T-helper 2 cell treated with Interferon-gamma antibody and Interleukin-4, amounts not matched to agents 100 ng/mL and 5 ng/mL, for 36 hours (primary cell): ENCODE measurements at regions not wholly inside any gene's neighbourhood (a gene's known extent, or its start where the extent isn't known, plus 50 kb on each side); places are given as distances from the start of the nearest gene placed in this dataset.

Experiments used
- intact Hi-C: fragments of 100-400 bp; cut with micrococcal nuclease; formaldehyde crosslinking; loops from one replicate; pipeline ENCODE4 v1.15.1; 2023

DNA sequence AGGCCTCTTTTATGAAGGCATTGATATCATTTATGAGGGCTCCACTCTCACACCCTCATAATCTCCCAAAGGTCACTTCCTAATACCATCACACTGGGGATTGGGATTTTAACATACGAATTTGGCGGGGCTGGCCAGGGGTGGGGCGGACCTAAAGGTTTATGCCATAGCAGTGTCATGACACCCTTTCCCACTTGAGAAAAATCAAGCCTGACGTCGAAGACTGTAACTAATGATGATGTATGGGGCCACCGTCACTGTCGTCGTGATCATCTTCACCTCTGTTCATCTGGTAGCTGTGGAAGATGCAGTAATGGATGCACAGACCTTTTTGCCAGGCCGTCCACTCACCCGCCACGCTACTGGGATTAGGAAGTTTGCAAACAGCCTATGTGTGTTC, 912.1 kb downstream of the TBC1D22A start:
- intact Hi-C loops: no loop called here

DNA sequence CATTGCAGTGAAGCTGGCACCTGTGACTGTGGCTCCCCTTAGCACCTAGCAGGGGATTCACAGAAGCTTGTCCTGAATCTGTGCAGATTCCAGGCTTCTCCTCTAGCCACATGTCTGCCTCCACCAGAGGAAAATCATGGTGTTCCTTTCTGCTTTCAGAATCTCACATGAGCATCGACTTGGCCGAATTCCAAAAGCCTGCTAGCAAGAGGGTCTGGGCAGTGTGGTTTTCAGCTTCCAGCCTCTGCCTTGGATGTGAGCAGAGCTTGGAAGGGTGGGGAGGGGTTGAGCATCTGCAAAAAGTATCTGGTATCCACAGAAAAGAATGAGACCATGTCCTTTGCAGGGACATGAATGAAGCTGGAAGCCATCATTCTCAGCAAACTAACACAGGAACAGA, 911.1 kb downstream of the TBC1D22A start:
- intact Hi-C loops: no loop called here

DNA sequence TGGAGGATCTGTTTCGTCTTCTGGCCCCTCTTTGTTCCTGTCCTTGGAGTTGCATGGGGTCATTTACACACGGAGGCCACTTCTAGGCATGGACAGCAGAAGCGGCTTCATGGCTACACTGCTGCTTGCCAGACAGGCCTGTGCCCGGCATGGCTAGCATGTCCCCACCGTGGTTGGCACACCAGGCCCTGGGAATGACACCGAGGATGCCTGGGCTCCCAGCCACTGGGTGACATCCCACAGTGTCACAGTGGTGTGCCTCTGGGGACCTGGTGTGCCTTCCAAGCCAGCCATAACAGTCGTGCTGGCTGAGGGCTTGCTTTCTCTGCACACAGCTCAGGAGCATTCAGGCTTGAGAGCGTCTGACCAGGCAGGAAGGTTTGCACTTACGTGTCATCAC, 910.1 kb downstream of the TBC1D22A start:
- intact Hi-C loops: no loop called here

DNA sequence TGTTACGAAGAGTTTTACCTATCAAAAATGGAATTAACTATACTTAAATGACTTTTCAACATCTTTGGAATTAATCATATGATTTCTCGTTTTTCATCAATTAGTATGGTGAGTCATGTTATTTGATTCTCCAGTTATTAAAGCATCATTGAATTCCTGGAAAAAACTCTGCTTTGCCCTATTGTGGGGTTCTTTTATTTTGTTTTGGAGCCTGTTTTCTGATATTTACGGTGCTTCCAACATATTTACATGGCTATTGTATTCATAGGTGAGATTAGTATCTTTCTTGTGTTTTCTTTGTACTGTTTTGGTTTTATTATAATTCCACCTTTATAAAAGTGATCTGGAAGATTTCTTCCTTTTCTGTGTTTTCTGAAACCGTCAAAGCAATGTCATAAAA, 902.7 kb downstream of the TBC1D22A start:
- intact Hi-C loops: no loop called here

DNA sequence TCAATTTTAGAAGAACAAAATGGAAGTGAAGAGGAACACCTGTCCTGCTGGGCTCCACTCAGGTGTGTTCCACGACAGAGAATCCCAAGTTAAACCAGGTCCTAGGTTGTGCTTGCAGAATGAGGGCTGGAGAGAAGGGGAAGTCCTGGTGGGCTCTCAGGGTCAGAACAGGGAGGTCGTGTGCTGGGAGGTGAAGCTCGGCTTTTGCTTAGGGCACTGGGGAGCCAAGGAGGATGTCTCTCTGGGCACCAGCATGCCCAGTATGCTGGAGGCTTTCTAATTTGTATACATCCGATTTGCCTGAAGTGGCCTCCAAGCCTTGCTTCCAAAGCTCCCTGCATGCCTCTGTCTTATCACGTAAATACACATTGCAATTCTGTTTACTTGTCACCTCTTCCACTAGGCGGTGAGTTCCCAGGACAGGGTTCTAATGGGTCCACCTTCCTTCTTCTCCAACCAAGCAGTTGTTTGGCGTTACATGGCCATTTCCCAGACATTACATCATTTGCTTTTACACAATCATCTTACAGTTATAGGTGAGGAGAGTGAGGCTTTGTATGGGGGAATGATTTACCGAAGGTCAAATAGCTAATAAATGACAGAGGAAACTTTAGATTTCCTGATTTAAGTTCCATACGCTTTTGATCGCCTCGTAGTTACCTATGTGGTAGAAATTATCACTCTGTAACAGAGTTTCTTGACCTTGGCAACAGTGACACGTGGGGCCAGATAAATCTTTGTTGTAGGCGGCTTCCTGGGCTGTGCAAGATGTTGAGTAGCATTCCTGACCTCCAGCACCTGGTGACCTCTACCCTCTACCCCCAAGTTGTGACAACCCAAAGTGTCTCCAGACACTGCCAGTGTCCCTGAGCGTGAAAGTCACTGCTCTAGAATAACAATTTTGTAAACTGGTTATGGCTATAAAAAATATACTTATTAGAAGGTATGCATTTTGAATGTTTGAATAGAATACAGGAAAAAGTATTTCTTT, 901.5 kb downstream of the TBC1D22A start:
- intact Hi-C loops: no loop called here

DNA sequence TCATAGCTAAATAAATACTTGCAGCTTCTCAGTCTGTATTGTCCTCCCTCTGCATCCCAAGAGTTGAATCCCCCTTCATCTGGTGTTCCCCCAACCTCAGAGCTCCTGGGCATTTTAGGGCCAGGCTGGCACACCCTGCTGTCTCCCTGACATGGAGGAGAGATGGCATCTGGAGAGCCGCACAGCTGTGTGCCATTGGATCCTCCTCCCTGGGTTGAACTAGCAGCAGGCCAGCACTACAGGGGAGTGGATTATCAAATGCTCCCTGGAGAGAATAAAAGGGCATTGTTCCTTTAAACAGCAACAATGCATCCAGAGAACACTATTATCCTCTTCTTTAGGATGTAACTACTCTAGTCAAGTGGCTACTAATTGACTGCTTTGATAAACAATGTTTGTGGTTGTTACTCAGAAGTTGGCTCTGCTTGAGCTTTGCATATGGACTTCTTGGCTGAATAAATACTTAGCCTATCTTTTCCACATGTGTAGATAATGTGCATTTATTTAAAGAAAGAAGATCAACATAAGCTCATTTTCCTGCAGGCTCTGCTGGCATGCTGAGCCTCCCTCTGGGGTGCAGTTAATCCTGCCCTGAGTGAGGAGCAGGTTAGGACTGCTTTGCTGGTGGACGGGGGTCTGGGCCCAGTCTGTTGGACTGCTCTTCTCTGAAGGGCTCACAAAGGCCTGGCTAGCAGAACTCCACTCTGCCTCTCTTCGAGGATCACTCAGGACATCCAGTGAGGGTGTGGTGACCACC, 897.2 kb downstream of the TBC1D22A start:
- intact Hi-C loops: no loop called here

DNA sequence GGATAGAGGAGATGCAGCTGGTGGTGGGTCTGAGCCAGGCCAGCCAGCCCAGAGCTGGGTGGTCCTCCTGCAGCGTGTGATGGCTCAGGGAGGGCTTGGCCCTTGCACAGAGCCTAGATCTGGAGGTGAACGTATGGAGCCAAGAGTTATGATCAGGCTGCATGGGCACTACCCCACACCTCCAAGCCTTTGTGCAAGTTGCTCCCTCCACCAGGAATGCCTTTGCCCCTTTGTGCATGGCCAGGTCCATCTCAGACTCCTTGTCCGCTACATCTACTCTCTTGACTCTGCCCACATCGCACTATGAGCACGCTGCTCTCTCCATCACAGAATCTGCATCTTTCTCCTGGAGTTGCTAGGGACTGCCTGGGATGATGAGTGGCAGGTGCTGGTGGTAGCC, 895.7 kb downstream of the TBC1D22A start:
- intact Hi-C loops: no loop called here

DNA sequence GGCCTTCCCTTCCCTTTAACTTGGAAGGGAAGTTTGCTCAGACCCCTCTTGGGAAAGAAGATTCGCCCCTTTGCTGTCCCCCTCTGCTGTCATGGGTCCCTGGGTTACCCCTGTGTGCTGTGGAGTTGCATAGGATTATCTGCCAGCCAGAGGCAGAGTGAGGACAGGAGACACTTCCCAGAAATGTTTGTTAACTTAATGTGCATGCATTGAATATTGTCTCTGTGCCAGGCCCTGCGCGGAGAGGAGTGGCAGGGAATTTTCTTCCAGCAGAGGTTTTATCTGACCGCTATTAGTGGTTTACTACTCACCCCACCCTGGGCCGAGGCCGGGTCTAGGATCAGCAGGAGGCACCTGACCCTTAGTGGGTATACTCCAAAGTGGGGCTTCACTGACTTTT, 894.8 kb downstream of the TBC1D22A start:
- intact Hi-C loops: no loop called here

DNA sequence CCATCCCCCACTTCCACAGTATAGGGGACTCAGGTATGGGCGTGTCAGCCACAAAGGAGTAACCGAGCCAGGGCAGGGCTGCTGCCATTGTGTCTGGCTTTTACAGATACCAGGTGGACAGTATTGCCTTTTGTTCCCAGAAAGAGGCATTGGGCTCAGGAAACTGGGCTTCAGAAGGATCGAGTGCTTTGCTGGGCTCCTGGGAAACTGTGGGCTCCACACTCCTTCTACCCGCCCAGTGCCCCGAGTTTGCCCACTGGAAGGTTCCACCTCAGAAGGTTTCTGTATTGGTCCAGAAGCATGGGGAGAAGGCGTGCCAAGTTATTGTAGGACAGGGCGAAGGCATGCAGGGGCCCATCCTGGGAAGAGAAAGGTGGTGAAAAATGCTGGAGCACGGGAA, 894.4 kb downstream of the TBC1D22A start:
- intact Hi-C loops: no loop called here

DNA sequence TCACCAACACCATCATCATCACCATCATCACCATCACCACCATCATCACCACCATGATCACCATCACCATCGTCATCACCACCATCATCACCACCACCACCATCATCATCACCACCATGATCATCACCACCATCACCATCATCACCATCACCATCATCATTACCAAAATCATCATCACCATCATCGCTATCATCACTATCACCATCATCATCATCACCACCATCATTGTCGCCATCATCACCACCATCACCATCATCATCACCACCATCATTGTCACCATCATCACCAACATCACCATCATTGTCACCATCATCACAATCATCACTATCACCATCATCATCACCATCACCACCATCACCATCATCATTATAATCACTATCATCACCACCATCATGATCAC, 893.5 kb downstream of the TBC1D22A start:
- intact Hi-C loops: no loop called here

DNA sequence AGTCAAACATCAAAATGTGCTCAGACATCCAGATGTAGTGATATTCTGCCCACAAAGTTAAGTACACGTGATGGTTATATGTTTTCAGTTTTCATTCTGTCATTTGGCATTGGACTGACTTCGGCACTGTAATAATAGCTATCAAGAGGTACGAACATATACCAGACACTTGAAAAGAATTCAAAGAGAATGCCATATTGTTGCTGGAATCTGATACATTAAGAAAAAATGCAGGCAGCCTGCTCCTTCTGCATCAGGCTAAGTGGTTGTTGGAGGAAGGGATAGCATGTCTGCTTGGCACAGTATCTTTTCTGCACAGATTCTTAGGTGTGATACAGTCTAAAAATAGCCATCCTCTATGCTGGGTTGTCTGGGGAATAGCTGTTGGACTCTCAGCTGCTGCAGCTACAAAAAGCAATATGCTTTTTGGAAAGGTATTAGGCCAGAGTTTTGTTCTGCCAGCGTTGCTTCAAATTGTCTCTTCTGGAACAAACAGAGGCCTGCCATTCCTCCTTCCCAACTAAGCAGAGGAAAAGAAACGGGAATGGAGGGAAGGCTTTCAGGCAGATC, 892.6 kb downstream of the TBC1D22A start:
- intact Hi-C loops: no loop called here

DNA sequence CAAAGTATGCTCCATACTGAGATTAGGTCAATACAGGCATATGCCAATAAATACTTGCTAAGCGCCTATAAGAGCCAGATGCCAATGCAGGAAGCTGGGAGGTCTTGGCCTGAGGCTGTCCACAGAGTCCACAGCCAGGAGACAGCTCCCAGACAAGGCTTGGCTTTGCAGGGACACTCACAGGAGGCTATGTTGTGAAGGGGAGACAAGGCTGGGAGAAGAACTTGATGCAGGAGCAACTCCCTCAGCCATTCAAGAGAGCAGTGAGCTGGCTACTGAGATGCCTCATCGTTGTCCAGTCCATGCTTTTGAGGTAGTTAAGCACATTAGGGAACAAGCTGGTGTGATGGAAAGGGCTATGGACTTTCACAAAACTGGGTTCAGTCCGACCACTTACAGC, 891.5 kb downstream of the TBC1D22A start:
- intact Hi-C loops: no loop called here

DNA sequence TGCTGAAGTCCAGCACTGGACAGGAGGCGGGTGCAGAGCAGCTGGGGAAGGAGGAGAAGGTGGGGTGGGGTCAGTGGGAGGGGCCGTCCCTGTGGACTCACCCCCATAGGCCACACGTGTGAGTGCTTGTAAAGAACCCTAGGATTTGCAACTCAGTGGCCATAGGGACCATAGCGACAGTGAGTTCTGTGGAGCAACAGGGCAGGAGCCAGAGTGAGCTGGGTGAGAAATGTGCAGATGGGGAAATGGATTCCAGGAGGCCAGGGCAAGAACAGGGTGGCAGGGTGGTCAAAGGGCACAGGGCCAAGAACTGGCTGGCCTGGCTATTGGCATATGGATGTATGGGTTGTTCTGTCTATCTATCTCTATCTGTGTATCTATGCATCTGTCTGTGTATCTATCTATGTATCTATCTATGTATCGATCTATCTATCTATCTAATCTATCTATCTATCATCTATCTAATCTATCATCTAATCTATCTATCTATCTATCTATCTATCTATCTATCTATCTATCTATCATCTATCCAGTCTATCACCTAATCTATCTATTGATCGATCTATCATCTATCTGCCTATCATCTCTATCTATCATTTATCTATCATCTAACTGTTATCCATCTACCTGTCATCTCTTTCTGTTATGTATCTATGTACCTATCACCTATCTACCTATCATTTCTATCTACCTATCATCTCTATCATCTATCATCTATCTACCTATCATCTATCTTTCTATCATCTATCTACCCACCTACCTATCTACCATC, 889.0 kb downstream of the TBC1D22A start:
- intact Hi-C loops: no loop called here

DNA sequence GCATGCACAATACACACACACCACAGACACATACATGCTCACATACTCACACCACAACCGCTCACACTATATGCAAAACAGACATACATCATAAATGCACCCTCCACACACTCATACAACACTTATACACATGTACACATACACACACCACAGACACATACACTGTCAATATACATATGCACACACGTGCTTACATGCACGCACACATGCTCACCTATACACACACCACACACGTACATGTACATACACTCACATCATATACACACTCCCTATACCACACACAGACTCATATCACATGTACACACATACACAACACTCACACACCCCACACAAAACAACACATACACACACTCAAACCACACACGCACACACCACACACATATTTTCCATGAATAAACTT, 885.3 kb downstream of the TBC1D22A start:
- intact Hi-C loops: no loop called here

DNA sequence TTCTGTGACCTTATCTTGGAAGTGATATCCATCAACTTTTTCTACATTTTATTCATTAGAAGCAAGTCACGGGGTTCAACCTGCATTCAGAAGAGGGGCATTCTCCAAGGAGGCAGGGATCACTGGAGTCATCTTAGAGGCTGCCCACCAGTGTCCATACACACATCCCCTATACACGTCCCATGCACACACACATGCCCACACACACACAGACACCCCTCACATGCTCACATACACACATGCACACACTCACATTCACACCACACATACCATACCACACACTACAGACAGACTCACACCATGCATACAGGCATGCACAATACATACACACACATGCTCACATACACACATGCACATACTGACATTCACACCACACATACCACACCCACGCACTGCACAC, 884.7 kb downstream of the TBC1D22A start:
- intact Hi-C loops: no loop called here

DNA sequence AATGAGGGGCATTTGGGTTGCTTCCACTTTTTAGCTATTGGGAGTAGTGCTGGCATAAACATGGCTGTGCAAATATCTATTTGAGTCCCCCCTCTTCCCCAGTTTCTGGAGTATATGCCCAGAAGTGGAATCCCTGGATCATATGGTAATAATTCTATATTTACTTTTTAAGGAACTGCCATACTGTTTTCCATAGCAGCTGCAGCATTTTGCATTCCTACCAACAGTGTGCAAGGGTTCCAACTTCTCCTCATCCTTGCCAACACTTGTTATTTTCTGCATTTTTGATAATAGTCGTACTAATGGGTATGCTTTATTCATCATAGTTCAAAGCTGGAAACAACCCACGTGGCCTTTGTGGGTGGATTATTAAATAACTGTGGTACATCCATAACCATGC, 883.5 kb downstream of the TBC1D22A start:
- intact Hi-C loops: no loop called here

DNA sequence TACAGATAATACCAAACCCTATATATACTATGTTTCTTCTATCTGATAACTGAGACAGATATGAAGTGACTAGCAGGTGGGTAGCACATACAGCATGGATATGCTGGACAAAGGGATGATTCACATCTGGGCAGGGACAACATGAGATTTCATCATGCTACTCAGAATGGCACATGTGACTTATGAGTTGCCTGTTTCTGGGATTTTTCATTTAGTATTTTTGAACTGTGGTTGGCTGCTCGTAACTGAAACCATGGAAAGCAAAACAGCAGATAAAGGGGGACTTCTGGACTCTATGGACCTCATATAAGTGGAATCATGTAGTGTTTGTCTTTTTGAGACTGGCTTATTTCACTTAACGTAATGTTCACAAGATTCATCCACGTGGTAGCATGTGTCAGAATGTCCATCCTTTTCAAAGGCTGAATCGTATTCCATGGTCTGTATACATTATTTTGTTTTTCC, 883.0 kb downstream of the TBC1D22A start:
- intact Hi-C loops: no loop called here

DNA sequence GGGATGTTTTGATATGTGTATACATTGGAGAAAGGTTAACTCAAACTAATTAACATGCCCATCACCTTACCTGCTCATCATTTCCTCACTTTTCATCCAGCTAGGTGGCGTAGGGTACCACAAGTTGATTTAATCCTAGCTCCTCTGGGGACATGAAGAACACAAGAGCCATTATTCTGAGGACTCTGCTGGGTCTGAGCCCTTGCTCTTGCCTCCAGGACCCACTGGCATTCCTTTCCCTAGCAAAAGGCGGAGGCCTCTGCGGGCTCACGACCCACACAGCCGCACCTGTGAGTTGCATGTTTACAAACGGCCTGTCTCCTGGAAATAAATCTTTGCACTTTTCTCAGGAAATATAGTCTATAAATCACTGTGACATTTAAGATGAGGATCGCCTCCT, 871.9 kb downstream of the TBC1D22A start:
- intact Hi-C loops: no loop called here

DNA sequence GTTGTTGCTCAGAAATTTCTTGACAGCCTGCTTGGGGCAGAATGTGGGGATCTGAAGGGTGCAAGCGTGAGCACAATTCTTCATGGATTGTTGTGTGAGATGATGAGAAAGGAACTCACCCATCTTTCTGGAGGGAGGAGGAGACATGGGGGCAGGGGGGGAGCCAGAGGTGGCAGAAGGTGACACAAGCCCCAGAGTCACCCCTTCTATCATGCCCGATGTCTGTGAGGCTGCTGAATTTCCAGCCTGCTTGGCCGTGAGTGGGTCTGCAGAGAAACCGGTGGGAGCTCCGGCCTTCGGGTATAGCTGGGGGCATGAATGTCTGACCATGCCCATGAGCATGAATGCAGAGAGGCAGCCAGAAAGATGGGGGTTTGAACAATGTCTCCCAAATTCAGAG, 870.7 kb downstream of the TBC1D22A start:
- intact Hi-C loops: no loop called here

DNA sequence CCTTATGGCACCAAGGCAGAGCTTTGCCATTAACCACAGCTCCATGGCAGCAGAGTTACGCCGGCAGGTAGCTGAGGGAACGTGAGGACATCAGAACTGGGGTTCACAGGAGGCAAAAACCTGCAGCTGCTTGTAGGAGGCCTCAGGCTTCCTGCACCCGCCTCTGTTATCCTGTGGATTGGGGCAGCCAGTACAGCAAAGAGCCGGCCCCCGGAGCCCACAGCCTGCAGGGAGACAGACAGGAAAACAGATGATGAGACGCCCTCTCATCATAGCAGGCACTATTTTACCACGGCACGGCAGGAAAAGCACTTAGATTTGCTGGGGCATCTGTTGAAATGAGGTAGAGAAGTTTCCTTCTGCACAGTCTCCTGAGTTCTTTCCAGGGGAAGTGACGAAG, 870.3 kb downstream of the TBC1D22A start:
- intact Hi-C loops: no loop called here

DNA sequence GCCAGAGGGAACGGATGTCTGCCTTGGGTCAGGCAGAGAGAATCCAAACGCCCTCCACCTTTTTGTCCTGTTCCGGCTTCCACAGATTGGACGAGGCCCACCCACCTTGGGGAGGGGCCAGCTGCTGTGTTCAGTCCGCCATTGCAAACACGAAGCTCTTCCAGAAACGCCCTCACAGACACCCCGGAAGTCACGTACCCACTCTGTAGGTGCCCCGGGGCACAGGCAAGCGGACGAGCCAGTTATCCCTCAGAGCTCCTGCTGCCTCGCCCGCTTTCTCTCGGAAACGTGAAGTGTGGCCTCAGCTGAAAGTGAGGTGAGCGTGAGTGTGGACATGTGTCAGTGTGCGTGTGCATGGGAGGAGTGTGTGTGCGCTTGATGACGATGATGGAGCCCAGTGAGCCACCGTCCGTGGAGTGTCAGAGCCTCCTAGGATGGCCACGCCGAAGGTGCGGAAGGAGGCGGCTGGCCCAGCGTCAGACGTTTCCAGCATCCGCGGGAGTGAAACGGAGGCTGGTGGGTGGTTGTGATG, 869.2 kb downstream of the TBC1D22A start:
- intact Hi-C loops: no loop called here
